NB4 (cell line): ENCODE measurements at regions not wholly inside any gene's neighbourhood (a gene's known extent, or its start where the extent isn't known, plus 50 kb on each side); places are given as distances from the start of the nearest gene placed in this dataset.

ENCODE experiments used
- DNase-seq: peaks from one replicate; pipeline ENCODE4 v3.0.0; 2010; ENCODE audit warnings: low read depth
- H3K4me3 ChIP-seq: one replicate; pipeline ENCODE4 v1.5.1; 2011; ENCODE audit warnings: mild to moderate bottlenecking, low read depth, low read length, moderate library complexity
- CTCF ChIP-seq: IDR thresholded peaks from one replicate; pipeline ENCODE4 v1.5.1; 2012; ENCODE audit warnings: low read depth, low read length
- MYC ChIP-seq: IDR thresholded peaks from 2 replicates; pipeline ENCODE4 v1.6.1; 2011; ENCODE audit warnings: low read depth, low read length
- POLR2A ChIP-seq: IDR thresholded peaks from 2 replicates; pipeline ENCODE4 v1.6.1; 2011; ENCODE audit warnings: mild to moderate bottlenecking; ENCODE audit not compliant: insufficient read length; ENCODE audit errors: extremely low read depth
- TF ChIP-seq, protein P1 (sequence below): IDR thresholded peaks from 2 replicates; pipeline ENCODE4 v1.6.1; 2011; ENCODE audit warnings: low read depth, low read length

DNA sequence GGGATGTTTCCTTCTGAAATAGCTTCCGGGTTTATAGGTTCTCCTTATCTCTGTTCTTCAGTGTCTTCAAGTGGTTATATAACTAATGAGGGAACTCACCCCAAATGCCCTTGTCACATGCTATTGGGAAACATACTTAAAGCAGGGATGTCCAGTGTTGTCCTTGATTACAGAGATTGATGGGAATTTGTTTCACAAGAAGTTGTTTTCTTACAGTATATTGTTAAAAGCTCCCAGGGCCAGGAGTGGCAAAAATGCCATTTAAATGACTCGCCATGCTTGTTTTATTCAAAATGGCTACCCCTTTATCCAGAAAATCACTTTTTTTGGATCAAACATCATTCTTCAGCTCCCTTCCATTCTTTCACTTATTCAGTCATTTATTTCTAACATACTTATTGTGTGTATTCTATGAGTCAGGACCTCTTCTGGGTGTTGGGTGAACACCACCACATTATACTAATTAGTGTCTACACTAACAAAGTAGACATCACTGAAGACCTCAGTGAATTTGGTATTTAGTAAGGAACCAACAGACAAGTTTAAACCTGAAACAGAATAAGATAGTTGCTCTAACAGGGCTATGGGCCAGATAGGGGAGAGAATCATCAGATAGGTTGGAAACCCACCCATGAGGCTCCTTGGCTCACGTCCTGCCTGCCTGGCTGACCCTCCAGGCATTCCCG, 791.1 kb downstream of the MAFB start:
- TF ChIP-seq POLR2A (no peak), CTCF (no peak), MYC (no peak)
- TF ChIP-seq, protein P1, sequence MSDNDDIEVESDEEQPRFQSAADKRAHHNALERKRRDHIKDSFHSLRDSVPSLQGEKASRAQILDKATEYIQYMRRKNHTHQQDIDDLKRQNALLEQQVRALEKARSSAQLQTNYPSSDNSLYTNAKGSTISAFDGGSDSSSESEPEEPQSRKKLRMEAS = no peak
- no peak overlapping the region for H3K4me3 ChIP-seq
- DNase-seq = no peak

DNA sequence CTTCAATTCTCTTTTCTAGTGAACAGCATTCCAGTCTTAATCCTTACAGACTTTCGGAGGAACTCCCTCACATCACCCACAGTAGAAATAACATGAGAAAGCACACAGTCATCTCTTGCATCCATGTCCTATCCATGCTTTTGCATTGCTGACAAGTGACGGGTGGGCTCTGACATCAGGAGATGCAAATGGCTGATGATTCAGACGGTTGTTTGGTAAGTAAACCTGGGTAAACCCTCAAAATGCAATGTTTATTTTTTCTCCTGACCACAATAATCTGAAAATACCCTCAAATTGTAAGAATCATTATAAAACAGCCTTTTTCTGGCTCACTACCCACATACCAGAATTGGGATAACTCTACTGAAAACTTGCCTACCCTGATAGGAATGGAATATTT, 792.0 kb downstream of the MAFB start:
- H3K4me3 ChIP-seq = no peak overlapping the region
- TF ChIP-seq CTCF (no peak), MYC (no peak), POLR2A (no peak)
- TF ChIP-seq, protein P1 = no peak
- no peak for DNase-seq

- TF ChIP-seq CTCF (no peak), MYC (no peak), POLR2A (no peak)
- TF ChIP-seq, protein P1 = no peak
- H3K4me3 ChIP-seq = no peak overlapping the region
- DNase-seq = no peak
Measured at GRCh38 chr20:39894067-39894466, 795.0 kb downstream of the MAFB start.

- DNase-seq = no peak
Measured at GRCh38 chr20:39893003-39893685, 795.9 kb downstream of the MAFB start.

GRCh38 chr20:39890697-39891096, 798.3 kb downstream of the MAFB start:
- DNase-seq = no peak
- no peak overlapping the region for H3K4me3 ChIP-seq
- TF ChIP-seq CTCF = no peak
- no peak for TF ChIP-seq MYC
- TF ChIP-seq, protein P1 = no peak
- no peak for TF ChIP-seq POLR2A

More at GRCh38 chr20:39893003-39893685, 795.9 kb downstream of the MAFB start:
- H3K4me3 ChIP-seq = no peak overlapping the region
- no peak for TF ChIP-seq CTCF
- no peak for TF ChIP-seq MYC
- no peak for TF ChIP-seq POLR2A
